OCI-LY1 (cell line): ENCODE measurements at regions not wholly inside any gene's neighbourhood (a gene's known extent, or its start where the extent isn't known, plus 50 kb on each side); places are given as distances from the start of the nearest gene placed in this dataset.

Experiments used
- H2AFZ ChIP-seq: fragments of 200-600 bp; sonication (generic), shearing (Covaris generic); 2 replicates; pipeline ENCODE4 v1.6.0; 2014; ENCODE audit warnings: antibody characterized with exemption, mild to moderate bottlenecking, low read length
- H3F3A ChIP-seq: fragments of 200-600 bp; sonication (generic), shearing (Covaris generic); 2 replicates; pipeline ENCODE4 v1.6.0; 2014; ENCODE audit warnings: mild to moderate bottlenecking, antibody characterized with exemption, low read length, moderate library complexity; ENCODE audit not compliant: insufficient read depth
- H3K27ac ChIP-seq: fragments of 200-600 bp; sonication (generic); 2 replicates; pipeline ENCODE4 v1.5.1; 2014; ENCODE audit warnings: low read length, mixed run types, mild to moderate bottlenecking, low read depth; ENCODE audit not compliant: poor library complexity, severe bottlenecking
- H3K27me3 ChIP-seq: fragments of 200-600 bp; sonication (generic); 2 replicates; pipeline ENCODE4 v1.6.0; 2014; ENCODE audit warnings: antibody characterized with exemption, mild to moderate bottlenecking, low read length, moderate library complexity; ENCODE audit not compliant: insufficient read depth
- H3K36me3 ChIP-seq: fragments of 200-600 bp; sonication (generic); 2 replicates; pipeline ENCODE4 v1.6.1; 2014; ENCODE audit warnings: mild to moderate bottlenecking, antibody characterized with exemption, low read length, moderate library complexity, mixed read lengths; ENCODE audit not compliant: insufficient read depth
- H3K4me1 ChIP-seq: fragments of 200-600 bp; sonication (generic); 2 replicates; pipeline ENCODE4 v1.5.1; 2014; ENCODE audit warnings: mild to moderate bottlenecking, low read length, moderate library complexity; ENCODE audit not compliant: insufficient read depth, severe bottlenecking
- H3K4me2 ChIP-seq: fragments of 200-600 bp; sonication (generic), shearing (Covaris generic); 2 replicates; pipeline ENCODE4 v1.6.1; 2014; ENCODE audit warnings: low read length
- H3K4me3 ChIP-seq: fragments of 200-600 bp; sonication (generic); 2 replicates; pipeline ENCODE4 v1.5.1; 2014; ENCODE audit warnings: low read length, low read depth, mild to moderate bottlenecking, mixed read lengths; ENCODE audit not compliant: poor library complexity, severe bottlenecking
- H3K79me2 ChIP-seq: fragments of 200-600 bp; shearing (Covaris generic); 2 replicates; pipeline ENCODE4 v1.6.1; 2016; ENCODE audit warnings: mixed run types, low read length, mixed read lengths; ENCODE audit not compliant: insufficient read depth
- H3K9ac ChIP-seq: fragments of 200-600 bp; sonication (generic), shearing (Covaris generic); 2 replicates; pipeline ENCODE4 v1.6.1; 2014; ENCODE audit warnings: mild to moderate bottlenecking, low read length, mixed read lengths
- H3K9me2 ChIP-seq: fragments of 200-600 bp; sonication (generic), shearing (Covaris generic); 2 replicates; pipeline ENCODE4 v1.6.1; 2014; ENCODE audit warnings: low read depth, mild to moderate bottlenecking, low read length, mixed read lengths
- H3K9me3 ChIP-seq: fragments of 200-600 bp; shearing (Covaris generic); 2 replicates; pipeline ENCODE4 v1.6.1; 2014; ENCODE audit warnings: low read length, mixed read lengths
- H4K20me1 ChIP-seq: fragments of 200-600 bp; sonication (generic), shearing (Covaris generic); 2 replicates; pipeline ENCODE4 v1.6.0; 2016; ENCODE audit warnings: mild to moderate bottlenecking, low read length; ENCODE audit not compliant: insufficient read depth
- EZH2 ChIP-seq: fragments of 200-600 bp; sonication (generic), shearing (Covaris generic); IDR thresholded peaks from 2 replicates; pipeline ENCODE4 v1.8.0; 2017; ENCODE audit warnings: borderline replicate concordance, mixed run types, mild to moderate bottlenecking, antibody characterized with exemption, low read length, moderate library complexity, mixed read lengths
- TF ChIP-seq, protein P1 (sequence below): fragments of 200-600 bp; sonication (generic), shearing (Covaris generic); IDR thresholded peaks from 2 replicates; pipeline ENCODE4 v1.5.1; 2017; ENCODE audit warnings: mild to moderate bottlenecking, antibody characterized with exemption, low read length, moderate library complexity, mixed read lengths

DNA sequence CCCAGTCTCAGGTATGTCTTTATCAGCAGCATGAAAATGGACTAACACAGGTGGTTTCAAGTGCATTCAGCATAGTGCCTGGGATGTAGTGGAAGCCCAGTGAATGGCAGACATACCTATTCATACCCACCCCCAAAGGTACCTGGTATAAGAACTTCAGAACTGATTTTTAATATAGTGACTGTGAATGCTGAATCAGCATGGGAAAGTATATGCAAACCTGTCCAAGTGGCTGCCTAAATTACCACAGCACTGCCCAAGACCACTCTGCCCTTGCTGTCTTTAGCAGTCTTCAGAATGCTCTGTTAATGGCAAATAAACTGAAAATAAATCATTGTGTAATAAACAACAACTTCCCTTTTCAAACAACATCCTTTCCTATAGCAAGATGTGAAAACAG lies 312.1 kb downstream of the GPAM start:
- no peaks in the 10 kb centered on the region for H3K9me3 ChIP-seq
- no peaks in the 10 kb centered on the region for H3K9me2 ChIP-seq

DNA sequence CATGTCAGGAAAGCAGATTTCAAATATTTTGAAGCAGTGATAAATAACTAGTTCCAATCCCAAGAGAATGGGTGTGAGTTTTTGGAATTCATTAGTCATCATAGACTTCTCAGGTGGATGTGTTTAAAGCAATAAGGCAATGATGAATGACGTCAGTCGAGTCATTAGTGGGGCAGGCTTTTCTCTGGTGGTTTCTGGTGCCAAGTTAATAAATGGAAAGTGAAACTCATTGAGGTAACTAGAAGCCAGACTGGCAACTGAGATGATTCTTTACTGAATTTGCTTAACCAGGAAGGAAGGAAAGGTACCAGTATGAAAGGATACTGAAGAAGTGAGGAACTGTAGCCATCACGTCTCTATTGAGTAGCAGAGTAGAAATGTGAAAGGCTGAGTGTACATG lies 311.0 kb downstream of the GPAM start:
- Histone ChIP-seq H3F3A (no peaks in the 10 kb centered on the region), H3K4me3 (no peak overlapping the region), H2AFZ (no peak overlapping the region), H4K20me1 (no peaks in the 10 kb centered on the region), H3K36me3 (no peaks in the 10 kb centered on the region), H3K9ac (no peak overlapping the region), H3K27ac (no peak overlapping the region), H3K9me2 (no peaks in the 10 kb centered on the region), H3K9me3 (no peaks in the 10 kb centered on the region), H3K27me3 (no peaks in the 10 kb centered on the region), H3K4me2 (no peak overlapping the region), H3K4me1 (no peaks in the 10 kb centered on the region), H3K79me2 (no peaks in the 10 kb centered on the region)
- TF ChIP-seq, protein P1, sequence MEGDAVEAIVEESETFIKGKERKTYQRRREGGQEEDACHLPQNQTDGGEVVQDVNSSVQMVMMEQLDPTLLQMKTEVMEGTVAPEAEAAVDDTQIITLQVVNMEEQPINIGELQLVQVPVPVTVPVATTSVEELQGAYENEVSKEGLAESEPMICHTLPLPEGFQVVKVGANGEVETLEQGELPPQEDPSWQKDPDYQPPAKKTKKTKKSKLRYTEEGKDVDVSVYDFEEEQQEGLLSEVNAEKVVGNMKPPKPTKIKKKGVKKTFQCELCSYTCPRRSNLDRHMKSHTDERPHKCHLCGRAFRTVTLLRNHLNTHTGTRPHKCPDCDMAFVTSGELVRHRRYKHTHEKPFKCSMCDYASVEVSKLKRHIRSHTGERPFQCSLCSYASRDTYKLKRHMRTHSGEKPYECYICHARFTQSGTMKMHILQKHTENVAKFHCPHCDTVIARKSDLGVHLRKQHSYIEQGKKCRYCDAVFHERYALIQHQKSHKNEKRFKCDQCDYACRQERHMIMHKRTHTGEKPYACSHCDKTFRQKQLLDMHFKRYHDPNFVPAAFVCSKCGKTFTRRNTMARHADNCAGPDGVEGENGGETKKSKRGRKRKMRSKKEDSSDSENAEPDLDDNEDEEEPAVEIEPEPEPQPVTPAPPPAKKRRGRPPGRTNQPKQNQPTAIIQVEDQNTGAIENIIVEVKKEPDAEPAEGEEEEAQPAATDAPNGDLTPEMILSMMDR = no peak
- TF ChIP-seq EZH2 = no peak

More for the DNA sequence above, 312.1 kb downstream of the GPAM start:
- Histone ChIP-seq H3K27ac (no peak overlapping the region), H2AFZ (no peak overlapping the region), H3K36me3 (no peaks in the 10 kb centered on the region), H3K27me3 (no peaks in the 10 kb centered on the region), H3K79me2 (no peaks in the 10 kb centered on the region), H3K4me3 (no peak overlapping the region), H4K20me1 (no peaks in the 10 kb centered on the region), H3K9ac (no peak overlapping the region), H3F3A (no peaks in the 10 kb centered on the region), H3K4me2 (no peak overlapping the region), H3K4me1 (no peaks in the 10 kb centered on the region)
- TF ChIP-seq EZH2 = no peak
- TF ChIP-seq, protein P1 = no peak

GRCh38 chr10:111873041-111873440 lies 310.5 kb downstream of the GPAM start:
- Histone ChIP-seq H3K9me2 (no peaks in the 10 kb centered on the region), H3F3A (no peaks in the 10 kb centered on the region), H3K79me2 (no peaks in the 10 kb centered on the region), H2AFZ (no peak overlapping the region), H3K9ac (no peak overlapping the region), H3K4me3 (no peak overlapping the region), H3K9me3 (no peaks in the 10 kb centered on the region), H3K27me3 (no peaks in the 10 kb centered on the region), H3K4me1 (no peaks in the 10 kb centered on the region), H3K36me3 (no peaks in the 10 kb centered on the region), H3K27ac (no peak overlapping the region), H4K20me1 (no peaks in the 10 kb centered on the region), H3K4me2 (no peak overlapping the region)
- TF ChIP-seq, protein P1 = no peak
- TF ChIP-seq EZH2 = no peak
